ENCODE measurements at regions not wholly inside any gene's neighbourhood (a gene's known extent, or its start where the extent isn't known, plus 50 kb on each side); places are given as distances from the start of the nearest gene placed in this dataset.

GRCh38 chr2:5052905-5053304, 639.3 kb upstream of the SOX11 start:
- no peak for TF ChIP-seq EZH2 (IDR thresholded peaks at IDR 0.05; ENCODE audit: insufficient read depth, poor library complexity, severe bottlenecking)
- TF ChIP-seq EZH2phosphoT487 (IDR thresholded peaks at IDR 0.05; ENCODE audit: insufficient read depth, low read depth): no peak

Data from GM23248 (cell line).